ENCODE measurements at regions not wholly inside any gene's neighbourhood (a gene's known extent, or its start where the extent isn't known, plus 50 kb on each side); places are given as distances from the start of the nearest gene placed in this dataset.
A peak's percentile ranks its signal among the peaks of the same experiment; 100 is the strongest.

- no CpG with 5 or more reads among the region's 13 CpGs for WGBS (ENCODE audit: extremely low coverage, insufficient read length, low lambda C conversion rate)
- no peak overlapping the region for H2BK12ac ChIP-seq (ENCODE audit: insufficient read length, low read depth, low read length)
- H3K27ac Mint-ChIP-seq: peak overlapping the region in 1 of 3 experiments; percentile 4; a peak in 1 of 7 replicates
Observed at GRCh38 chr20:57104651-57105204, 161.7 kb downstream of the BMP7 start.

More at GRCh38 chr20:57104651-57105204, 161.7 kb downstream of the BMP7 start:
- H4K20me1 ChIP-seq (ENCODE audit: control insufficient read depth, insufficient read depth, insufficient read length): no peaks in the 10 kb centered on the region
- peaks cover 42% of the 10 kb centered on the region for H3K27me3 Mint-ChIP-seq (ENCODE audit: low read depth)
- no peaks in the 10 kb centered on the region for H3K79me2 ChIP-seq (ENCODE audit: insufficient read depth, low read length)
- no peak overlapping the region for H2BK120ac ChIP-seq (ENCODE audit: low read depth, low read length, poor library complexity, severe bottlenecking)
- no peak overlapping the region for H3K18ac ChIP-seq (ENCODE audit: insufficient read length, low read depth, low read length)
- H3K56ac ChIP-seq (ENCODE audit: insufficient read length, low read depth, low read length): no peak overlapping the region
- no peak overlapping the region for H3K27ac ChIP-seq (ENCODE audit: insufficient read length, low read depth, low read length)
- no peak overlapping the region for H4K5ac ChIP-seq (ENCODE audit: insufficient read length, low read depth, low read length)
- TF ChIP-seq CTCF (conservative IDR thresholded peaks at IDR 0.05): no peak
- no peaks in the 10 kb centered on the region for H3K79me1 ChIP-seq (ENCODE audit: insufficient read depth, low read depth, low read length, poor library complexity, severe bottlenecking)
- H2AK5ac ChIP-seq (ENCODE audit: insufficient read length, low read length): no peak overlapping the region
- no peak overlapping the region for H2AFZ ChIP-seq (ENCODE audit: low read length)
- no peaks in the 10 kb centered on the region for H3K27me3 ChIP-seq (ENCODE audit: insufficient read depth, low read length)
- DNase-seq: no peak
- H2BK5ac ChIP-seq (ENCODE audit: insufficient read length, low read length): no peak overlapping the region
- no peak overlapping the region for H2BK20ac ChIP-seq (ENCODE audit: low read depth, low read length, poor library complexity, severe bottlenecking)
- no peak overlapping the region for H3K4me3 Mint-ChIP-seq
- no peaks in the 10 kb centered on the region for H3K4me1 ChIP-seq (ENCODE audit: insufficient read depth, low read length)
- no peaks in the 10 kb centered on the region for H3K9me3 ChIP-seq (ENCODE audit: control insufficient read depth, low read depth, low read length)
- H3K23ac ChIP-seq (ENCODE audit: insufficient read length, low read depth, low read length): no peak overlapping the region
- no peak overlapping the region for H4K91ac ChIP-seq (ENCODE audit: insufficient read length, low read depth, low read length)
- no peak overlapping the region for H3K4me2 ChIP-seq (ENCODE audit: insufficient read depth, insufficient read length, low read length)
- peaks cover 2% of the 10 kb centered on the region in 2 experiments; a peak in 2 of 5 replicates for H3K9me3 Mint-ChIP-seq
- H3K23me2 ChIP-seq (ENCODE audit: insufficient read length, low read depth, low read length, poor library complexity, severe bottlenecking): no peaks in the 10 kb centered on the region
- H3K14ac ChIP-seq (ENCODE audit: insufficient read depth, low read length): no peak overlapping the region
- no peak overlapping the region for H2BK15ac ChIP-seq (ENCODE audit: low read depth, low read length)
- no peak overlapping the region for H3K9ac ChIP-seq (ENCODE audit: extremely low read depth, insufficient read length, low read length)
- no peak overlapping the region for H3K4ac ChIP-seq (ENCODE audit: low read depth, low read length)
- no peaks in the 10 kb centered on the region; a peak in 1 of 7 replicates for H3K36me3 Mint-ChIP-seq (ENCODE audit: insufficient read depth in 1 of 3, low read depth in 3 of 3)
- H3T11ph ChIP-seq (ENCODE audit: low read length): no peak overlapping the region
- H4K8ac ChIP-seq (replicated peaks; ENCODE audit: insufficient read length, low read depth, low read length): no peak overlapping the region
- peaks cover 13% of the 10 kb centered on the region in 2 experiments for H3K4me1 Mint-ChIP-seq
